ENCODE measurements at regions not wholly inside any gene's neighbourhood (a gene's known extent, or its start where the extent isn't known, plus 50 kb on each side); places are given as distances from the start of the nearest gene placed in this dataset.

DNA sequence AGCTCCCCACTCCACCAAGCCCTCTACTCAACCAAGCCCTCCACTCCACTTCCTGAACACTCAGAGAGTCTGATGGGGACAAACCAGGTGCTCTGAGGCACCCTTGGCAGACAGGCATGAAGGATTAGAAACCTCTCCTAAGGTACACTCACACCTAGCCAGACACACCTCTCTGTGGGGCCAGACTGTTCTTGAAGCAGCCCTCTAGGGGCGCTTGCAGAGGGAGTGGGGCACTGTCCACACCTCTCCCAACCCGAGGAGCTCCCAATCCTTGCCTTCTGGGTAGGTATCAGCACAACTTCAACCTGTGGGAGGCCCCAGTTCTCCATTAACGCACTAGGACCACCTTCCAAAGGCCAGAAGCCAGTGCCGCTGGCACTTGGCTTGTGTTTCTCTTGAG, 108.7 kb upstream of the VSTM2B start:
- ChIA-PET POLR2A (no interaction called here), CTCF (interaction anchor here (0.6 to 2.3 kb wide), 15 partner anchors 12 to 145 kb away, joined by 3 to 10 read pairs (median 4); no protein-coding TSS in a partner anchor)
- Mint-ChIP-seq H3K9me3 (no peaks in the 10 kb centered on the region), H3K27me3 (ENCODE audit: low read depth) (no peaks in the 10 kb centered on the region), H3K4me1 (no peaks in the 10 kb centered on the region), H3K27ac (no peak overlapping the region), H3K4me3 (no peak overlapping the region), H3K36me3 (no peaks in the 10 kb centered on the region)
- ATAC-seq, result peak; percentile 54
- TF ChIP-seq, protein P1, sequence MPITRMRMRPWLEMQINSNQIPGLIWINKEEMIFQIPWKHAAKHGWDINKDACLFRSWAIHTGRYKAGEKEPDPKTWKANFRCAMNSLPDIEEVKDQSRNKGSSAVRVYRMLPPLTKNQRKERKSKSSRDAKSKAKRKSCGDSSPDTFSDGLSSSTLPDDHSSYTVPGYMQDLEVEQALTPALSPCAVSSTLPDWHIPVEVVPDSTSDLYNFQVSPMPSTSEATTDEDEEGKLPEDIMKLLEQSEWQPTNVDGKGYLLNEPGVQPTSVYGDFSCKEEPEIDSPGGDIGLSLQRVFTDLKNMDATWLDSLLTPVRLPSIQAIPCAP (CRISPR knock-in tag; IDR thresholded peaks at IDR 0.05), result no peak
- TF ChIP-seq, protein P2, sequence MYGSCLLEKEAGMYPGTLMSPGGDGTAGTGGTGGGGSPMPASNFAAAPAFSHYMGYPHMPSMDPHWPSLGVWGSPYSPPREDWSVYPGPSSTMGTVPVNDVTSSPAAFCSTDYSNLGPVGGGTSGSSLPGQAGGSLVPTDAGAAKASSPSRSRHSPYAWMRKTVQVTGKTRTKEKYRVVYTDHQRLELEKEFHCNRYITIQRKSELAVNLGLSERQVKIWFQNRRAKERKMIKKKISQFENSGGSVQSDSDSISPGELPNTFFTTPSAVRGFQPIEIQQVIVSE (CRISPR knock-in tag; IDR thresholded peaks at IDR 0.05; ENCODE audit: borderline replicate concordance), result no peak
- TF ChIP-seq OVOL2 (CRISPR knock-in tag; IDR thresholded peaks at IDR 0.05; ENCODE audit: borderline replicate concordance) (no peak), NFE2L1 (CRISPR knock-in tag; IDR thresholded peaks at IDR 0.05) (no peak), GRHL2 (CRISPR knock-in tag; IDR thresholded peaks at IDR 0.05; ENCODE audit: insufficient replicate concordance, severe bottlenecking) (no peak), TEAD1 (CRISPR knock-in tag; IDR thresholded peaks at IDR 0.05) (no peak), ESRRA (CRISPR knock-in tag; IDR thresholded peaks at IDR 0.05; ENCODE audit: borderline replicate concordance) (no peak), PRRX2 (CRISPR knock-in tag; IDR thresholded peaks at IDR 0.05) (no peak)
- TF ChIP-seq, protein P3, sequence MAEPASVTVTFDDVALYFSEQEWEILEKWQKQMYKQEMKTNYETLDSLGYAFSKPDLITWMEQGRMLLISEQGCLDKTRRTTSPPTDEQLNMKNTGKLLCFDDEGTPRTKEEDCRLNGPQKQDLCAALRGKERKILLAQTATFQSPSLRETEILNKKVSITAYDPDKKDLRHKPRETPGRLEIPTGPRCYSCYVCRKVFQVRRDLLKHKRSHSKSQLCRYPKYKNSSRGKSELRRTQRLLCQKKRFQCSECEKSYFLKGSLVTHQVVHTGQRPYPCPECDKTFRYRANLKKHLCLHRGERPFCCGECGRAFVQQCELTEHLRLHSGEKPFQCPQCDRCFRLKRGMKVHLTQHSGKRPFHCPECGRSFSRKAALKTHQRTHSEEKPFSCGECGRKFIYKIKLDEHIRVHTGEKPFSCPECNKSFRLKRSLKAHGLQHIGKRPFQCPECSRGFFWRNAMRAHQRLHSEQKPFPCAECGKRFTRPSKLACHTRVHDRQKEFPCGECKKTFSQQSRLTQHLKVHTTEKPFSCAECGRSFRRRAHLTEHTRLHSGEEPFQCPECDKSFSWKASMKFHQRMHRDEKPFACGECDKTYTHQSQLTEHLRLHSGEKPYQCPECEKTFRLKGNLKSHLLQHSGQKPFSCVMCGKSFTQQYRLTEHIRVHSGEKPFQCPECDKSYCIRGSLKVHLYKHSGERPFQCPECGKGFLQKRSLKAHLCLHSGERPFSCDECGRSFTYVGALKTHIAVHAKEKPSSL (CRISPR knock-in tag; conservative IDR thresholded peaks at IDR 0.05), result no peak
- TF ChIP-seq, protein P4, sequence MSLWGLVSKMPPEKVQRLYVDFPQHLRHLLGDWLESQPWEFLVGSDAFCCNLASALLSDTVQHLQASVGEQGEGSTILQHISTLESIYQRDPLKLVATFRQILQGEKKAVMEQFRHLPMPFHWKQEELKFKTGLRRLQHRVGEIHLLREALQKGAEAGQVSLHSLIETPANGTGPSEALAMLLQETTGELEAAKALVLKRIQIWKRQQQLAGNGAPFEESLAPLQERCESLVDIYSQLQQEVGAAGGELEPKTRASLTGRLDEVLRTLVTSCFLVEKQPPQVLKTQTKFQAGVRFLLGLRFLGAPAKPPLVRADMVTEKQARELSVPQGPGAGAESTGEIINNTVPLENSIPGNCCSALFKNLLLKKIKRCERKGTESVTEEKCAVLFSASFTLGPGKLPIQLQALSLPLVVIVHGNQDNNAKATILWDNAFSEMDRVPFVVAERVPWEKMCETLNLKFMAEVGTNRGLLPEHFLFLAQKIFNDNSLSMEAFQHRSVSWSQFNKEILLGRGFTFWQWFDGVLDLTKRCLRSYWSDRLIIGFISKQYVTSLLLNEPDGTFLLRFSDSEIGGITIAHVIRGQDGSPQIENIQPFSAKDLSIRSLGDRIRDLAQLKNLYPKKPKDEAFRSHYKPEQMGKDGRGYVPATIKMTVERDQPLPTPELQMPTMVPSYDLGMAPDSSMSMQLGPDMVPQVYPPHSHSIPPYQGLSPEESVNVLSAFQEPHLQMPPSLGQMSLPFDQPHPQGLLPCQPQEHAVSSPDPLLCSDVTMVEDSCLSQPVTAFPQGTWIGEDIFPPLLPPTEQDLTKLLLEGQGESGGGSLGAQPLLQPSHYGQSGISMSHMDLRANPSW (CRISPR knock-in tag; conservative IDR thresholded peaks at IDR 0.05; ENCODE audit: low read depth), result no peak
- no peak for DNase-seq (ENCODE audit: low spot score)

DNA sequence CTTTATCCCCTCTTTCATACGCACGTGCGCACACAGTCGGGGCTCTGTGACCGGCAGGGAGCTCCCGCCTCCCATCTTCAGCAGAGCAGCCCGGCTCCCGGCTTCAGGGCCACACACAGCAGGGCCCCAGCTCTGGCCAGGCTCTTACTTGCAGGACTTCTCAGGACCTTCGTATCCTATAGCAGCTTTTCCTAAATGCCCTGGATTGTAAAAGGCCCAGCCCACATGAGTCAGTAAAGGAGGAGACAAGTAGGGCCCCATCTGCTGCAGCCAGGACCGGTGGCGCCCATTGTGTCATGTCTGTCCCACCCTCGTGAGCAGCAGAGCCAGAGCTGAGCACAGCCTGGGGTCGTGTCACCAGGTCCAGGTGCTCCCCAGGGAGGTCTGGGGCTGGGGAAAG, 107.6 kb upstream of the VSTM2B start:
- ChIA-PET POLR2A (interaction anchor here (1.0 kb wide), 1 partner anchor 13 kb away, joined by 3 read pairs; no protein-coding TSS in a partner anchor), CTCF (interaction anchor here (1.0 to 2.3 kb wide), 7 partner anchors 13 to 128 kb away, joined by 3 to 10 read pairs (median 4); no protein-coding TSS in a partner anchor)
- H3K36me3 Mint-ChIP-seq, result no peaks in the 10 kb centered on the region
- no peak overlapping the region for H3K27ac Mint-ChIP-seq
- no peaks in the 10 kb centered on the region for H3K9me3 Mint-ChIP-seq
- TF ChIP-seq, protein P5, sequence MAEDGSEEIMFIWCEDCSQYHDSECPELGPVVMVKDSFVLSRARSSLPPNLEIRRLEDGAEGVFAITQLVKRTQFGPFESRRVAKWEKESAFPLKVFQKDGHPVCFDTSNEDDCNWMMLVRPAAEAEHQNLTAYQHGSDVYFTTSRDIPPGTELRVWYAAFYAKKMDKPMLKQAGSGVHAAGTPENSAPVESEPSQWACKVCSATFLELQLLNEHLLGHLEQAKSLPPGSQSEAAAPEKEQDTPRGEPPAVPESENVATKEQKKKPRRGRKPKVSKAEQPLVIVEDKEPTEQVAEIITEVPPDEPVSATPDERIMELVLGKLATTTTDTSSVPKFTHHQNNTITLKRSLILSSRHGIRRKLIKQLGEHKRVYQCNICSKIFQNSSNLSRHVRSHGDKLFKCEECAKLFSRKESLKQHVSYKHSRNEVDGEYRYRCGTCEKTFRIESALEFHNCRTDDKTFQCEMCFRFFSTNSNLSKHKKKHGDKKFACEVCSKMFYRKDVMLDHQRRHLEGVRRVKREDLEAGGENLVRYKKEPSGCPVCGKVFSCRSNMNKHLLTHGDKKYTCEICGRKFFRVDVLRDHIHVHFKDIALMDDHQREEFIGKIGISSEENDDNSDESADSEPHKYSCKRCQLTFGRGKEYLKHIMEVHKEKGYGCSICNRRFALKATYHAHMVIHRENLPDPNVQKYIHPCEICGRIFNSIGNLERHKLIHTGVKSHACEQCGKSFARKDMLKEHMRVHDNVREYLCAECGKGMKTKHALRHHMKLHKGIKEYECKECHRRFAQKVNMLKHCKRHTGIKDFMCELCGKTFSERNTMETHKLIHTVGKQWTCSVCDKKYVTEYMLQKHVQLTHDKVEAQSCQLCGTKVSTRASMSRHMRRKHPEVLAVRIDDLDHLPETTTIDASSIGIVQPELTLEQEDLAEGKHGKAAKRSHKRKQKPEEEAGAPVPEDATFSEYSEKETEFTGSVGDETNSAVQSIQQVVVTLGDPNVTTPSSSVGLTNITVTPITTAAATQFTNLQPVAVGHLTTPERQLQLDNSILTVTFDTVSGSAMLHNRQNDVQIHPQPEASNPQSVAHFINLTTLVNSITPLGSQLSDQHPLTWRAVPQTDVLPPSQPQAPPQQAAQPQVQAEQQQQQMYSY (CRISPR knock-in tag; IDR thresholded peaks at IDR 0.05), result no peak
- TF ChIP-seq MYBL2 (CRISPR knock-in tag; IDR thresholded peaks at IDR 0.05) (no peak), FOXP1 (CRISPR knock-in tag; IDR thresholded peaks at IDR 0.05; ENCODE audit: borderline replicate concordance) (no peak), ESRRA (CRISPR knock-in tag; IDR thresholded peaks at IDR 0.05; ENCODE audit: borderline replicate concordance) (no peak), ATF1 (CRISPR knock-in tag; IDR thresholded peaks at IDR 0.05) (no peak)
- H3K27me3 Mint-ChIP-seq (ENCODE audit: low read depth), result no peaks in the 10 kb centered on the region
- no peak for DNase-seq (ENCODE audit: low spot score)
- no peak for ATAC-seq
- no peaks in the 10 kb centered on the region for H3K4me1 Mint-ChIP-seq
- H3K4me3 Mint-ChIP-seq, result no peak overlapping the region

Measured in WTC11 (cell line).